GM23338 (cell line): ENCODE measurements at regions not wholly inside any gene's neighbourhood (a gene's known extent, or its start where the extent isn't known, plus 50 kb on each side); places are given as distances from the start of the nearest gene placed in this dataset.
A peak's percentile ranks its signal among the peaks of the same experiment; 100 is the strongest.

ENCODE experiments used
- ATAC-seq: fragments of 200-7000 bp; cut with Tn5 transposase; 3 replicates; pipeline ENCODE4 v1.9.1; 2020
- DNase-seq: peaks from one replicate; pipeline ENCODE4 v3.0.0-alpha.2; 2015; ENCODE audit warnings: low spot score
- H2AFZ ChIP-seq: fragments of 200-600 bp; sonication (generic); 2 replicates; pipeline ENCODE4 v1.8.0; 2016; ENCODE audit warnings: antibody characterized with exemption, mild to moderate bottlenecking, moderate library complexity
- H3F3A ChIP-seq: fragments of 200-600 bp; sonication (generic); replicated peaks from 2 replicates; pipeline ENCODE4 v1.8.0; 2017; ENCODE audit warnings: antibody characterized with exemption, mixed run types, low read depth
- H3K27ac ChIP-seq: fragments of 200-600 bp; sonication (generic); 2 replicates; pipeline ENCODE4 v1.6.1; 2016; ENCODE audit warnings: low read depth
- H3K27me3 ChIP-seq: fragments of 200-600 bp; sonication (generic); 2 replicates; pipeline ENCODE4 v1.8.0; 2016; ENCODE audit warnings: mild to moderate bottlenecking, mixed run types, moderate library complexity; ENCODE audit not compliant: insufficient read depth
- H3K36me3 ChIP-seq: fragments of 200-600 bp; sonication (generic); 2 replicates; pipeline ENCODE4 v1.8.0; 2016; ENCODE audit warnings: mild to moderate bottlenecking; ENCODE audit not compliant: insufficient read depth
- H3K4me1 ChIP-seq: fragments of 200-600 bp; sonication (generic); 2 replicates; pipeline ENCODE4 v1.8.0; 2016; ENCODE audit warnings: mild to moderate bottlenecking, moderate library complexity; ENCODE audit not compliant: insufficient read depth
- H3K4me2 ChIP-seq: fragments of 200-600 bp; sonication (generic); 2 replicates; pipeline ENCODE4 v1.7.1; 2017; ENCODE audit warnings: mixed run types
- H3K4me3 ChIP-seq: fragments of 200-600 bp; sonication (generic); 2 replicates; pipeline ENCODE4 v1.6.1; 2016; ENCODE audit warnings: mixed run types
- H3K79me2 ChIP-seq: fragments of 200-600 bp; sonication (generic); replicated peaks from 2 replicates; pipeline ENCODE4 v1.8.0; 2017; ENCODE audit warnings: mild to moderate bottlenecking; ENCODE audit not compliant: insufficient read depth
- H3K9me2 ChIP-seq: fragments of 200-600 bp; sonication (generic); 2 replicates; pipeline ENCODE4 v1.8.0; 2017; ENCODE audit not compliant: insufficient read depth
- H4K20me1 ChIP-seq: fragments of 200-600 bp; sonication (generic); replicated peaks from 2 replicates; pipeline ENCODE4 v1.8.0; 2017; ENCODE audit warnings: mild to moderate bottlenecking; ENCODE audit not compliant: insufficient read depth
- H3K27ac Mint-ChIP-seq: 2 replicates; pipeline ENCODE4 v1.8.0; 2020; ENCODE audit warnings: inconsistent platforms, mild to moderate bottlenecking, moderate library complexity, mixed read lengths
- H3K27me3 Mint-ChIP-seq: 3 replicates; pipeline ENCODE4 v1.8.0; 2022; ENCODE audit warnings: low read depth, mild to moderate bottlenecking, moderate library complexity, mixed read lengths, inconsistent platforms; ENCODE audit not compliant: insufficient read depth, poor library complexity
- H3K36me3 Mint-ChIP-seq: 3 replicates; pipeline ENCODE4 v1.8.0; 2021; ENCODE audit warnings: low read depth, mild to moderate bottlenecking, inconsistent platforms, moderate library complexity, mixed read lengths
- H3K4me1 Mint-ChIP-seq: 3 replicates; pipeline ENCODE4 v1.8.0; 2020; ENCODE audit warnings: mild to moderate bottlenecking, inconsistent platforms, mixed read lengths
- H3K4me3 Mint-ChIP-seq: 3 replicates; pipeline ENCODE4 v1.8.0; 2021; ENCODE audit warnings: moderate library complexity, mild to moderate bottlenecking, inconsistent platforms, mixed read lengths
- H3K9me3 Mint-ChIP-seq: 3 replicates; pipeline ENCODE4 v1.8.0; 2020; ENCODE audit warnings: moderate library complexity, mild to moderate bottlenecking, inconsistent platforms, mixed read lengths
- CREB1 ChIP-seq: fragments of 250-450 bp; sonication (Bioruptor Pico); IDR thresholded peaks from 2 replicates; pipeline ENCODE4 v1.5.0; 2020; ENCODE audit warnings: low read depth, mild to moderate bottlenecking, moderate library complexity
- ETS1 ChIP-seq: IDR thresholded peaks from 2 replicates; pipeline ENCODE4 v1.6.1; 2016; ENCODE audit warnings: antibody characterized with exemption
- EZH2 ChIP-seq: fragments of 200-600 bp; sonication (generic); IDR thresholded peaks from one replicate; pipeline ENCODE4 v1.8.0; 2017; ENCODE audit warnings: antibody characterized with exemption, mild to moderate bottlenecking, low read depth; ENCODE audit not compliant: unreplicated experiment
- EZH2phosphoT487 ChIP-seq: fragments of 200-600 bp; sonication (generic); IDR thresholded peaks from one replicate; pipeline ENCODE4 v1.8.1; 2018; ENCODE audit warnings: antibody characterized with exemption; ENCODE audit not compliant: unreplicated experiment
- JUNB ChIP-seq: IDR thresholded peaks from one replicate; pipeline ENCODE4 v1.6.1; 2016; ENCODE audit warnings: antibody characterized with exemption; ENCODE audit not compliant: unreplicated experiment
- NANOG ChIP-seq: IDR thresholded peaks from 2 replicates; pipeline ENCODE4 v1.6.1; 2016; ENCODE audit warnings: antibody characterized with exemption, borderline replicate concordance
- POLR2AphosphoS5 ChIP-seq: IDR thresholded peaks from 2 replicates; pipeline ENCODE4 v1.6.1; 2016; ENCODE audit warnings: antibody characterized with exemption, low read depth
- STAT1 ChIP-seq: IDR thresholded peaks from one replicate; pipeline ENCODE4 v1.6.1; 2016; ENCODE audit warnings: antibody characterized with exemption; ENCODE audit not compliant: unreplicated experiment
- ZNF114 ChIP-seq: fragments of 250-450 bp; sonication (Bioruptor Pico); IDR thresholded peaks from 2 replicates; pipeline ENCODE4 v1.5.0; 2020; ENCODE audit warnings: mild to moderate bottlenecking, moderate library complexity
- ZNF331 ChIP-seq: fragments of 250-450 bp; sonication (Bioruptor Pico); IDR thresholded peaks from 2 replicates; pipeline ENCODE4 v1.5.0; 2020; ENCODE audit warnings: low read depth, mild to moderate bottlenecking, moderate library complexity
- ZNF462 ChIP-seq: fragments of 250-450 bp; sonication (Bioruptor Pico); IDR thresholded peaks from 2 replicates; pipeline ENCODE4 v1.5.0; 2020; ENCODE audit warnings: mild to moderate bottlenecking, moderate library complexity
- TF ChIP-seq, protein P1 (sequence below): IDR thresholded peaks from one replicate; pipeline ENCODE4 v1.6.1; 2018; ENCODE audit warnings: antibody characterized with exemption; ENCODE audit not compliant: unreplicated experiment

DNA sequence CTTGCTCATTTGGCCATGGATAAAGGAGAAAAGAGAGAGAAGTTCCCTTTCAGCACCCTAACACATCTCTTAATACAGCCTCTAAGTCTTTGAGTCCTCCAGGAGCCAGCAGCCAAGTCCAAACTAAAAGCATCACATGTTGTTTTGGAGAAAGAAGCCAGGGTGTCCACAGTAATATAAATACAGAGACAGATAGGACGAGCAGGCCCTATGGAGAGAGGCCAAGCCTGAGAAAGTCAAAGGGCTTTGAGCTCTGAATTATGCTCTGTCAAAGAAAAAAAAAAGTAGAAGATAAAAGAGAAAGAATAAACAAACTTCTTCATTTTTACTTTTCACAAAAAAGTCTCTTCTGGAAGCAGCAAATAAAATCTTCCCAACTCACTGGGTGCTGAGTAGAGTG is 92.4 kb upstream of the THBS1 start:
- no peak overlapping the region for H3K27ac Mint-ChIP-seq
- Histone ChIP-seq H2AFZ (0 out of 2 replicates have a peak overlapping the region, but pooled peaks have one; percentile 18), H3K4me2 (no peak overlapping the region), H3K4me1 (peaks cover 4% of the 10 kb centered on the region; the same call in 1 of the 2 replicates), H3K27ac (no peak overlapping the region), H4K20me1 (no peaks in the 10 kb centered on the region), H3K9me2 (peaks cover 5% of the 10 kb centered on the region; the same call in 1 of the 2 replicates), H3K27me3 (no peaks in the 10 kb centered on the region), H3K79me2 (no peaks in the 10 kb centered on the region), H3K36me3 (no peaks in the 10 kb centered on the region), H3F3A (no peaks in the 10 kb centered on the region), H3K4me3 (no peak overlapping the region)
- ATAC-seq (no peak), DNase-seq (no peak)
- no peaks in the 10 kb centered on the region for H3K9me3 Mint-ChIP-seq
- H3K4me1 Mint-ChIP-seq = peaks cover 4% of the 10 kb centered on the region; the same call in 2 of the 3 replicates
- H3K36me3 Mint-ChIP-seq = no peaks in the 10 kb centered on the region
- no peak for TF ChIP-seq STAT1
- no peaks in the 10 kb centered on the region for H3K27me3 Mint-ChIP-seq
- H3K4me3 Mint-ChIP-seq = no peak overlapping the region

DNA sequence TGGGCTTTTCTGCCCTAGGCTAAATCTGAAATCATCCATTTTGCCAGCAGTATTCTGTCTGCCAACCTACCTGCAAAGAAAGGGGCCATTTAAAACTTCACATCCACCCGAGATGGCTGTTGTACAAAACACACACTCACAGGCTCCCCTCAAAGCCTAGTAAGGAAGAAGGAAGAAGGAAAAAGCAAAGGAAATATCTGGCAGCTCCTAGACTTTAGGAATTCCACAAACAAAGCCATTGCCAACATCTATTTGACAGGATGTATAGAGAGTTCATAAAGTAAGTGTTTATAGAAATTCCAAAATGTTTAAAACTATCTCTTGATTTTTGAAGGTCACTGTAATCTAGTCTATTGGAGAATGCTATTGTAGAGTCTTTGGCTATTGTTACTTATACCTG is 91.9 kb upstream of the THBS1 start:
- H2AFZ ChIP-seq = no peak overlapping the region
- no peak for ATAC-seq
- no peak overlapping the region for H3K4me2 ChIP-seq
- H3F3A ChIP-seq = no peaks in the 10 kb centered on the region
- H3K4me1 Mint-ChIP-seq = peaks cover 4% of the 10 kb centered on the region; the same call in 2 of the 3 replicates
- no peaks in the 10 kb centered on the region for H3K9me3 Mint-ChIP-seq
- H3K4me1 ChIP-seq = peaks cover 4% of the 10 kb centered on the region; the same call in 1 of the 2 replicates
- H3K9me2 ChIP-seq = peaks cover 5% of the 10 kb centered on the region; the same call in 1 of the 2 replicates
- no peak overlapping the region for H3K27ac Mint-ChIP-seq
- DNase-seq = no peak
- no peak overlapping the region for H3K4me3 ChIP-seq
- H3K36me3 ChIP-seq = no peaks in the 10 kb centered on the region
- H3K4me3 Mint-ChIP-seq = no peak overlapping the region
- no peaks in the 10 kb centered on the region for H3K79me2 ChIP-seq
- H3K36me3 Mint-ChIP-seq = no peaks in the 10 kb centered on the region
- no peaks in the 10 kb centered on the region for H4K20me1 ChIP-seq
- no peak overlapping the region for H3K27ac ChIP-seq
- H3K27me3 ChIP-seq = no peaks in the 10 kb centered on the region
- no peaks in the 10 kb centered on the region for H3K27me3 Mint-ChIP-seq
- no peak for TF ChIP-seq ZNF462
- TF ChIP-seq, protein P1, sequence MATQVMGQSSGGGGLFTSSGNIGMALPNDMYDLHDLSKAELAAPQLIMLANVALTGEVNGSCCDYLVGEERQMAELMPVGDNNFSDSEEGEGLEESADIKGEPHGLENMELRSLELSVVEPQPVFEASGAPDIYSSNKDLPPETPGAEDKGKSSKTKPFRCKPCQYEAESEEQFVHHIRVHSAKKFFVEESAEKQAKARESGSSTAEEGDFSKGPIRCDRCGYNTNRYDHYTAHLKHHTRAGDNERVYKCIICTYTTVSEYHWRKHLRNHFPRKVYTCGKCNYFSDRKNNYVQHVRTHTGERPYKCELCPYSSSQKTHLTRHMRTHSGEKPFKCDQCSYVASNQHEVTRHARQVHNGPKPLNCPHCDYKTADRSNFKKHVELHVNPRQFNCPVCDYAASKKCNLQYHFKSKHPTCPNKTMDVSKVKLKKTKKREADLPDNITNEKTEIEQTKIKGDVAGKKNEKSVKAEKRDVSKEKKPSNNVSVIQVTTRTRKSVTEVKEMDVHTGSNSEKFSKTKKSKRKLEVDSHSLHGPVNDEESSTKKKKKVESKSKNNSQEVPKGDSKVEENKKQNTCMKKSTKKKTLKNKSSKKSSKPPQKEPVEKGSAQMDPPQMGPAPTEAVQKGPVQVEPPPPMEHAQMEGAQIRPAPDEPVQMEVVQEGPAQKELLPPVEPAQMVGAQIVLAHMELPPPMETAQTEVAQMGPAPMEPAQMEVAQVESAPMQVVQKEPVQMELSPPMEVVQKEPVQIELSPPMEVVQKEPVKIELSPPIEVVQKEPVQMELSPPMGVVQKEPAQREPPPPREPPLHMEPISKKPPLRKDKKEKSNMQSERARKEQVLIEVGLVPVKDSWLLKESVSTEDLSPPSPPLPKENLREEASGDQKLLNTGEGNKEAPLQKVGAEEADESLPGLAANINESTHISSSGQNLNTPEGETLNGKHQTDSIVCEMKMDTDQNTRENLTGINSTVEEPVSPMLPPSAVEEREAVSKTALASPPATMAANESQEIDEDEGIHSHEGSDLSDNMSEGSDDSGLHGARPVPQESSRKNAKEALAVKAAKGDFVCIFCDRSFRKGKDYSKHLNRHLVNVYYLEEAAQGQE = no peak
- TF ChIP-seq NANOG = no peak
- TF ChIP-seq CREB1 (CRISPR knock-in tag) = no peak
- no peak for TF ChIP-seq ZNF331 (CRISPR knock-in tag)
- TF ChIP-seq POLR2AphosphoS5 = no peak
- TF ChIP-seq EZH2phosphoT487 = no peak
- no peak for TF ChIP-seq ZNF114 (CRISPR knock-in tag)
- no peak for TF ChIP-seq STAT1
- TF ChIP-seq JUNB = no peak
- no peak for TF ChIP-seq EZH2
- TF ChIP-seq ETS1 = no peak
